ENCODE measurements at regions not wholly inside any gene's neighbourhood (a gene's known extent, or its start where the extent isn't known, plus 50 kb on each side); places are given as distances from the start of the nearest gene placed in this dataset.
"Not testable (repeated sequence)": the region's sequence is repeated elsewhere in the genome, so short reads cannot be mapped to it uniquely, and the experiment has no call there.

GRCh38 chr2:175371378-175371777, 189.9 kb upstream of the ATP5MC3 start:
- in situ Hi-C loops (cut with MboI; ENCODE audit: low sequenced_read_pairs): no loop called here

DNA sequence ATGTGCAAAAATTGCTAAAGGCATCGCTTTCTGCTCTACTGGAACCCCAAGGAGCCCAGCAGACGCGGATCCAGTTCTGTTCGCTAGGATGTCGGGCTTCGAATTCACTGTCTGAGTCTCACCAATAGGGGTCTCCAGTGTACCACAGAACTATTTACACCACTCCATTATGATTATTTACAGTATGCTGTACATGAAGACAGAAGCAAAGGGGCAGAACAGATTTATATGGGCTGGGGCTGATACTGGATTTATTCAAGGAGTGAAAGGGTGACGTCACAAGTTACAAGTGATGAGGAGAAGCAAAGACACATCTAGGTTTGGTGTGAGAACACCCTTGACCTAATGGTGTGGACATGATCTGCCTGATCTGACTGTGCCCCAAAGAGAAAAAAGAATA, 185.3 kb upstream of the ATP5MC3 start:
- in situ Hi-C loops (cut with MboI; ENCODE audit: low sequenced_read_pairs): loop anchor here (10.0 kb wide), 1 partner anchor 728 kb away; the partner anchor contains the start of genes HOXD12 and HOXD13

GRCh38 chr2:175363699-175364098, 182.2 kb upstream of the ATP5MC3 start:
- in situ Hi-C loops (cut with MboI; ENCODE audit: low sequenced_read_pairs): loop anchor here (10.0 kb wide), 1 partner anchor 731 kb away; the partner anchor contains the start of genes HOXD12 and HOXD13

GRCh38 chr2:175362331-175362730, 180.8 kb upstream of the ATP5MC3 start:
- in situ Hi-C loops (cut with MboI; ENCODE audit: low sequenced_read_pairs): loop anchor here (10.0 kb wide), 1 partner anchor 732 kb away; the partner anchor contains the start of genes HOXD12 and HOXD13

DNA sequence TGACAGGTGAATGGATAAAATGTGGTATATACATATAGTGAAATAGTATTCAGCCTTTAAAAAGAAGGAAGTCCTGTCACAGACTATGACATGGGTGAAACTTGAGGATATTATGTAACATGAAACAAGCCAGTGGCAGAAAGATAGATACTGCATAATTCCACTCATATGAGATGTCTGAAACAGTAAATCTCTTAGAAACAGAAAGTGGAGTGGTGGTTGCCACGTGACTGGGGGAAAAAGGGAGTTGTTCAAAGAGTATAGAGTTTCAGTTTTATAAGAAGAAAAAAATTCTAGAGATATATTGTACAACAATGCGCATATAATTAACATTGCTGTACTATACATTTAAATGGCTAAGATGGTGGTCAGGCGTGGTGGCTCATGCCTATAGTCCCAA, 178.2 kb upstream of the ATP5MC3 start:
- in situ Hi-C loops (cut with MboI; ENCODE audit: low sequenced_read_pairs): loop anchor here (10.0 kb wide), 1 partner anchor 735 kb away; the partner anchor contains the start of genes HOXD12 and HOXD13

DNA sequence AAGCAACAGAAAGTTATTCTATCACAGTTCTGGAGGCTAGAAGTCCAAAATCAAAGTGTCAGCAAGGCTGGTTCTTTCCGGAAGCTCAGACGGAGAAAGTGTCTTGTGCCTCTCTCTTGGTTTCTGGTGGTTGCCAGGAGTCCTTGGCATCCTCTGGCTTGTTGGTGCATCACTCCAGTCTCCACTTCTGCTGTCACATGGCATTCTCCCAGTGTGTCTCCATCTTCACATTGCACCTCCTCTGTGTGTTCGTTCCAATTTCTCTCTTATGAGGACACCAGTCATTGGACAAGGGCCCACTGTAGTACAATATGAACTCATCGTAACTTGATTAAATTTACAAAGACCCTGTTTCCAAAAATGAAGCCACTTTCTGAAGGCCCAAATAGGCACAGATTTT, 175.4 kb upstream of the ATP5MC3 start:
- in situ Hi-C loops (cut with MboI; ENCODE audit: low sequenced_read_pairs): no loop called here

DNA sequence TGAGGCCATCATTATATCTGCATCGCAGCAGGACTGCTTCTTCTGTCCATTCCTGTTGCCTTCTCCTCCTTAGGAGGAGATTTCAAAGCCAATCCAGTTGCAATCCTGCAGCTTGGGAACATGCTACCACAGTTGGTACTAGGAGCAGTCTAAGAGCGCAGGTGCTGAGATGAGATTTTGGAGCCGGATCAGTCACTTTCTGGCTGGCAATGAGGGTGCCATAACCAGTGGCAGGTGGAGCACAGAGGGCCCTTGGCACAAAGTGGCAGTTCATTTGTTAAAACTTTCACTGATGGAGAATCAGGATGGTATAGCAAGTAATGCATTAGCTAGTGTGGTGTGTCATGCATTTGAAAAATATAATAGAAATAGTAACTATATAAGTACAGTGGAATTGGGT, 173.7 kb upstream of the ATP5MC3 start:
- in situ Hi-C loops (cut with MboI; ENCODE audit: low sequenced_read_pairs): no loop called here

- in situ Hi-C loops (cut with MboI; ENCODE audit: low sequenced_read_pairs): no loop called here
These were observed 171.8 kb upstream of the ATP5MC3 start for GRCh38 chr2:175353275-175353674.

DNA sequence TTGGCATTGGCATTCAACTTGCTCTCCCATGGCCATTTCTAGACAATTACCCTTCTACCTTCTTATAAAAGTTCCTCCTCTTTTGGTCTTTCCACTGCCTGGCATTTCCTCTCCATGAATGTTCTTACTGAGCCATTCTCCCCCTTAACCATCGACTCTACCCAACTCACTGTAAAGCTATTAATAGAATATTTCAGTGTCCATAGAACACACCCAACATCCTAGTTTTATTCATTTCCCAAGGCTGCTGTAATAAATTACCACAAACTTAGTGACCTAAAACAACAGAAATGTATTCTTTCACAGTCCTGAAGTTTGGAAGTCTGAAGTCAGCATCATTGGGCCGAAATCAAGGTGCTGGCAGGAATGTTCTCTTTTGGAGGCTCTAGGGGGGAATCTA, 170.0 kb upstream of the ATP5MC3 start:
- in situ Hi-C loops (cut with MboI; ENCODE audit: low sequenced_read_pairs): no loop called here

DNA sequence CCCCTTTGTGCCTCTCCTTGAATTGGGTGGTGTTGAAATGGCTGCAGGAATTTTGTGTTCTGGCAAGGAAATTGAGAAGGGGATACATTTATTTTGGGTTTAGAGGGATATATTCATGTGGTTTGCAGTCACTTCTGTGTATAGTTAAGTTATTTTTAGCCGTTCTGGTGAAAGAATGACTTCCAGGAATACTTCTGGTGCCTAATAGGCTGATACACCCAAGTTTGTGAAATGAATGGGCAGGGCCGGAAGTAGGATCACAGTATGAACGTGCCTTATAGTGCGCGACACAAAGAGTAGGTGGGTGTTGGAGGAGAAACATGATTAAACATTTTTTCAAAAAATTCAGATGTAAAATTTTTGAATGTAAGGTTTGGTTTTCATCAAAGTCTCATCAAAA, 168.6 kb upstream of the ATP5MC3 start:
- in situ Hi-C loops (cut with MboI; ENCODE audit: low sequenced_read_pairs): no loop called here

DNA sequence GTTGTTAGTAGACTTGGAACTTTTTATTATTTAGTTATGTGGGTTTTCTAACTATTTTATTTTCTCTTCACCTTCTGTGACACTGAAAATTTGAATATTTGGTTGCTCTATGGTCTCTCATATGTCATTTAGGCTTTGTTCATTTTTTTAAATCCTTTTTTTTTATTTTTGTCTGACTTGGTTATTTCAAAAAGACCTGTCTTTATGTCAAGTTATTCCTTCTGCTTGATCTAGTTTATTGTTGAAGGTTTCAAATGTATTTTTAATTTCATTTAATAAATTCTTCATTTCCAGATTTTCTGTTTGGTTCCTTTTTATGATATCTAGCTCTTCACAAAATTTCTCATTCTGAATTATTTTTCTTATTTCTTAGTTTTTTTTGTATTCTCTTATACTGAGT, 160.6 kb upstream of the ATP5MC3 start:
- in situ Hi-C loops (cut with MboI; ENCODE audit: low sequenced_read_pairs): no loop called here

GRCh38 chr2:175330195-175330594, 148.7 kb upstream of the ATP5MC3 start:
- in situ Hi-C loops (cut with MboI; ENCODE audit: low sequenced_read_pairs): no loop called here

DNA sequence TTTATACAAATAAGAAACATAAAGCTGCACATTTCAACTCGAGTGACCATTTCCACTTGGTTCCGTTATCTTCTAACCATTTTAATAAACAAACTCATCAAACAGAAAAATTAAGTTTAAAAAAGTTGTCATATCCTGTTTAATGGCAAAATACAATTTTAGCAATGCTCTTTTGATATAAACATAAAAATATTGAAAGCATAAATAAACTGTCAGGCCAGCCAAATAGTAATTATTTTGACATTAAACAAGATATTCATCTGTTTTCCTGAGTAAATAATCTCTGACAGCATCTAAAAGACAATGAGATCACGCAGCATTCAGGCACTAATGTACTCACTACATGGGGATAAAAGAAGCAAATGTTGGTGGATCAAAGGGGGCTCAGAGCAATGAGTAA, 145.3 kb upstream of the ATP5MC3 start:
- in situ Hi-C loops (cut with MboI; ENCODE audit: low sequenced_read_pairs): no loop called here

- in situ Hi-C loops (cut with MboI; ENCODE audit: low sequenced_read_pairs): not testable (repeated sequence)
These were observed 144.7 kb upstream of the ATP5MC3 start for GRCh38 chr2:175326164-175326563.

- in situ Hi-C loops (cut with MboI; ENCODE audit: low sequenced_read_pairs): no loop called here
These were observed 141.7 kb upstream of the ATP5MC3 start for GRCh38 chr2:175323162-175323561.

- in situ Hi-C loops (cut with MboI; ENCODE audit: low sequenced_read_pairs): no loop called here
These were observed 137.0 kb upstream of the ATP5MC3 start for GRCh38 chr2:175318542-175318941.

GRCh38 chr2:175317751-175318150, 136.2 kb upstream of the ATP5MC3 start:
- in situ Hi-C loops (cut with MboI; ENCODE audit: low sequenced_read_pairs): no loop called here

GRCh38 chr2:175312137-175312536, 130.6 kb upstream of the ATP5MC3 start:
- in situ Hi-C loops (cut with MboI; ENCODE audit: low sequenced_read_pairs): no loop called here

- in situ Hi-C loops (cut with MboI; ENCODE audit: low sequenced_read_pairs): no loop called here
These were observed 129.4 kb upstream of the ATP5MC3 start for GRCh38 chr2:175310813-175311504.

- in situ Hi-C loops (cut with MboI; ENCODE audit: low sequenced_read_pairs): no loop called here
These were observed 128.3 kb upstream of the ATP5MC3 start for GRCh38 chr2:175309799-175310198.

DNA sequence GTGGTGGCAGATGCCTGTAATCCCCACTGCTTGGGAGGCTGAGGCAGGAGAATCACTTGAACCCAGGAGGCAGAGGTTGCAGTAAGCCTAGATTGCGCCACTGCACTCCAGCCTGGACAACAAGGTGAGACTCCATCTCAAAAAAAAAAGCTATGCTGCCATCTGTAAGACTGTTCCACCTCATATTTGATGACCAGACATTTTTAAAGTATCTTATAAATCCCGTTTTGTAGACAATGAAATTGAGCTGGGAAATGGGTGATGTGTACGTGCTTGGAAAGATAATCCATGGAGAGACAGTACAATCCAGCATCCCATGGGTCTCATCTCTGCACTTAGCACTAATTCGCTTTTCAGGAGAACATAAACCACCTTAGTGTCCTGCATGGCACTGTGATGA, 126.5 kb upstream of the ATP5MC3 start:
- in situ Hi-C loops (cut with MboI; ENCODE audit: low sequenced_read_pairs): no loop called here

- in situ Hi-C loops (cut with MboI; ENCODE audit: low sequenced_read_pairs): no loop called here
These were observed 123.0 kb upstream of the ATP5MC3 start for GRCh38 chr2:175304541-175304940.

- in situ Hi-C loops (cut with MboI; ENCODE audit: low sequenced_read_pairs): no loop called here
These were observed 112.3 kb upstream of the ATP5MC3 start for GRCh38 chr2:175293776-175294175.
